Esophagus muscularis mucosa (tissue), 4 donors: ENCODE measurements at regions not wholly inside any gene's neighbourhood (a gene's known extent, or its start where the extent isn't known, plus 50 kb on each side); places are given as distances from the start of the nearest gene placed in this dataset.

Experiments
- DNase-seq: peaks from one replicate; pipeline ENCODE4 v3.0.0-alpha.2; 2017; ENCODE audit errors: extremely low spot score
- H3K27ac ChIP-seq, 4 donors: fragments of 200-600 bp; sonication (generic); replicated peaks in 1 of 4; 1 replicate in 3 of 4; 2 replicates in 1 of 4; pipeline ENCODE4 v1.5.1; 2016 to 2019; ENCODE audit warnings: mild to moderate bottlenecking in 1 of 4
- H3K27me3 ChIP-seq, 4 donors: fragments of 200-600 bp; sonication (generic); one replicate each; pipeline versions ENCODE4 v1.5.1 to v1.6.0; 2016 to 2019
- H3K36me3 ChIP-seq, 4 donors: fragments of 200-600 bp; sonication (generic); one replicate each; pipeline ENCODE4 v1.5.1; 2016 to 2019
- H3K4me1 ChIP-seq, 4 donors: fragments of 200-600 bp; sonication (generic); one replicate each; pipeline ENCODE4 v1.5.1; 2016 to 2019
- H3K4me3 ChIP-seq, 4 donors: fragments of 200-600 bp; sonication (generic); 1 replicate in 2 of 4; 2 replicates in 2 of 4; pipeline ENCODE4 v1.5.1; 2016 to 2019; ENCODE audit warnings: mild to moderate bottlenecking in 4 of 4, moderate library complexity in 1 of 4
- H3K9me3 ChIP-seq, 4 donors: fragments of 200-600 bp; sonication (generic); 1 replicate in 3 of 4; 2 replicates in 1 of 4; pipeline ENCODE4 v1.5.1; 2016 to 2019
- EP300 ChIP-seq: sonication (generic); formaldehyde crosslinking; IDR thresholded peaks from one replicate; pipeline ENCODE4 v1.6.1; 2017; ENCODE audit warnings: antibody characterized with exemption
- POLR2A ChIP-seq: fragments of 450-650 bp; IDR thresholded peaks from one replicate; pipeline ENCODE4 v1.6.1; 2017; ENCODE audit warnings: antibody characterized with exemption, moderate library complexity, mild to moderate bottlenecking, low read depth
- POLR2AphosphoS5 ChIP-seq, 2 donors: sonication (generic); formaldehyde crosslinking; IDR thresholded peaks; one replicate each; pipeline ENCODE4 v1.6.1; 2017; ENCODE audit warnings: antibody characterized with exemption in 2 of 2
- WGBS: methylation state at CpG from one replicate; pipeline ENCODE4 v1.1.5; 2018; 5-methylcytosine and 5-hydroxymethylcytosine counted together
- intact Hi-C: fragments of 100-400 bp; cut with DNase I; formaldehyde crosslinking; loops from one replicate; pipeline ENCODE4 v1.15.1; 2023
- TF ChIP-seq, protein P1 (sequence below), 3 experiments: fragments of 200-600 bp in 2 of 3; fragments of 450-650 bp in 1 of 3; sonication (generic) in 2 of 3; IDR thresholded peaks; one replicate each; pipeline ENCODE4 v1.5.1; 2017 to 2019; ENCODE audit warnings: antibody characterized with exemption in 3 of 3, mild to moderate bottlenecking in 2 of 3, moderate library complexity in 1 of 3

DNA sequence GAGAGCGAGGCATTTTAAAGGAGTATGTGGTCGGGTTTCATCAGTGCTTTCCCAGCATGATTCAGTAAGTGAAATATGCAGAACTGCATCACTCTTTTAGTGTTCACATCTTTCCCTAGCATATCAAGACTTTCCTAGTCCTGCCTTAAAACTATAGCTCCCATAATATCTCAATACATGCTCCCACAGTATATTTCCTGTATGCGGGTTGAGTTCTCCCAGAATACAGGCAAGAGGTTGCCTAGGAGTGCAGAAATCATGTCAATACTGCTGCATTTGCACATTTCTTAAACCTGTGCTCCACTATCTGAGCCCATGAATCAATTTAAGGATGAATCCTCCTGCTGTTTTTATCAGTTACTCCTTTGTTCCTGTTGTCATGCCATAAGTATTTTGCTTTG lies 386.6 kb upstream of the SLC35B3 start:
- TF ChIP-seq POLR2A, result no peak
- TF ChIP-seq, protein P1, sequence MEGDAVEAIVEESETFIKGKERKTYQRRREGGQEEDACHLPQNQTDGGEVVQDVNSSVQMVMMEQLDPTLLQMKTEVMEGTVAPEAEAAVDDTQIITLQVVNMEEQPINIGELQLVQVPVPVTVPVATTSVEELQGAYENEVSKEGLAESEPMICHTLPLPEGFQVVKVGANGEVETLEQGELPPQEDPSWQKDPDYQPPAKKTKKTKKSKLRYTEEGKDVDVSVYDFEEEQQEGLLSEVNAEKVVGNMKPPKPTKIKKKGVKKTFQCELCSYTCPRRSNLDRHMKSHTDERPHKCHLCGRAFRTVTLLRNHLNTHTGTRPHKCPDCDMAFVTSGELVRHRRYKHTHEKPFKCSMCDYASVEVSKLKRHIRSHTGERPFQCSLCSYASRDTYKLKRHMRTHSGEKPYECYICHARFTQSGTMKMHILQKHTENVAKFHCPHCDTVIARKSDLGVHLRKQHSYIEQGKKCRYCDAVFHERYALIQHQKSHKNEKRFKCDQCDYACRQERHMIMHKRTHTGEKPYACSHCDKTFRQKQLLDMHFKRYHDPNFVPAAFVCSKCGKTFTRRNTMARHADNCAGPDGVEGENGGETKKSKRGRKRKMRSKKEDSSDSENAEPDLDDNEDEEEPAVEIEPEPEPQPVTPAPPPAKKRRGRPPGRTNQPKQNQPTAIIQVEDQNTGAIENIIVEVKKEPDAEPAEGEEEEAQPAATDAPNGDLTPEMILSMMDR (IDR thresholded peaks at IDR 0.05), result no peak
- no peak for TF ChIP-seq EP300
- TF ChIP-seq POLR2AphosphoS5 (IDR thresholded peaks at IDR 0.05), result no peak
- no peaks in the 10 kb centered on the region for H3K4me1 ChIP-seq
- no peaks in the 10 kb centered on the region for H3K36me3 ChIP-seq
- intact Hi-C loops, result no loop called here
- 81% methylated on average over 3 of the region's 3 CpGs for WGBS
- H3K9me3 ChIP-seq, result peaks cover 0 to 4% (median 0%) of the 10 kb centered on the region in 4 donors
- no peak for DNase-seq
- no peak overlapping the region for H3K27ac ChIP-seq
- no peak overlapping the region for H3K4me3 ChIP-seq
- H3K27me3 ChIP-seq, result no peaks in the 10 kb centered on the region

DNA sequence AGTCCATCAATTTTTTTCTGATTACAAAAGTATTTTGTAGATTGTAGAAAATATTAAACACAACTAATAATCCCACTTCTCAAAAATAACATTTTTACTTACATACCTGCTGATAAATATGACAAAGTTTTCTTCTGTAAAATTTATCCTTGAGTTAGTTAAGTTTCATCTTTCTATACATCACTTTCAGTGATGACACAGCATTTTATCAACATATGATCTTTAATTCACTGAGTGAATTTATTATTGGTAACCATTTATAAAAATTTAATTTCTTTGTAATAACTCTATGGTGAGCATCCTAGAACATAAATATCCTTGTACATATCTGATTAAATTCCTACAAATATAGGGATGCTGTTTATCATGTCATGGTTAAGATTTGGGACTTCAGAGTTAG lies 385.0 kb upstream of the SLC35B3 start:
- intact Hi-C loops, result no loop called here
- TF ChIP-seq EP300 (no peak), POLR2AphosphoS5 (IDR thresholded peaks at IDR 0.05) (no peak), POLR2A (no peak)
- TF ChIP-seq, protein P1 (IDR thresholded peaks at IDR 0.05), result no peak
- no peaks in the 10 kb centered on the region for H3K4me1 ChIP-seq
- no peak overlapping the region for H3K27ac ChIP-seq
- H3K36me3 ChIP-seq, result no peaks in the 10 kb centered on the region
- DNase-seq, result no peak
- no peaks in the 10 kb centered on the region for H3K27me3 ChIP-seq
- H3K4me3 ChIP-seq, result no peak overlapping the region
- H3K9me3 ChIP-seq, result peaks cover 0 to 4% (median 0%) of the 10 kb centered on the region in 4 donors

DNA sequence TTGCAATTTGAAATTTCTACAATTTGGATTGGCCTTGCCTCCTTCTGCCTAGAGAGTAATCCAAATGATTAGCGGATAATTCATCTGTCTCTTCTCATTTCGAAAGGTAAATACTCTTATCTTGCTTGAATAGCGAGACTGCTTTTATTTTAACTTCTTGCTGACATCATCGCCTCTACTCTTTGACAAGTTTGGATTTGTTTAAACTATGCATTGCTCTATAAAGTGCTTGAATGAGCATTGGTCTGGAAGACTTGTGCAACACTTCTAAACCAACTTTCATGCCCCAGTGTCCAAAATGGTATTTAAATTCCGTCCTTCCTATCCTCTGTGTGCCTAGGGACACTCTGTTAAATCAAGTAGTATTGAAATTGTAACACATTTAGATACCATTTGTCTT lies 384.1 kb upstream of the SLC35B3 start:
- Histone ChIP-seq H3K9me3 (peaks cover 0 to 4% (median 0%) of the 10 kb centered on the region in 4 donors), H3K36me3 (no peaks in the 10 kb centered on the region), H3K4me1 (no peaks in the 10 kb centered on the region), H3K27me3 (no peaks in the 10 kb centered on the region), H3K27ac (no peak overlapping the region), H3K4me3 (no peak overlapping the region)
- 70% methylated on average over 5 of the region's 5 CpGs for WGBS
- no peak for DNase-seq
- TF ChIP-seq EP300 (no peak), POLR2AphosphoS5 (IDR thresholded peaks at IDR 0.05) (no peak), POLR2A (no peak)
- TF ChIP-seq, protein P1 (IDR thresholded peaks at IDR 0.05), result no peak
- intact Hi-C loops, result no loop called here

DNA sequence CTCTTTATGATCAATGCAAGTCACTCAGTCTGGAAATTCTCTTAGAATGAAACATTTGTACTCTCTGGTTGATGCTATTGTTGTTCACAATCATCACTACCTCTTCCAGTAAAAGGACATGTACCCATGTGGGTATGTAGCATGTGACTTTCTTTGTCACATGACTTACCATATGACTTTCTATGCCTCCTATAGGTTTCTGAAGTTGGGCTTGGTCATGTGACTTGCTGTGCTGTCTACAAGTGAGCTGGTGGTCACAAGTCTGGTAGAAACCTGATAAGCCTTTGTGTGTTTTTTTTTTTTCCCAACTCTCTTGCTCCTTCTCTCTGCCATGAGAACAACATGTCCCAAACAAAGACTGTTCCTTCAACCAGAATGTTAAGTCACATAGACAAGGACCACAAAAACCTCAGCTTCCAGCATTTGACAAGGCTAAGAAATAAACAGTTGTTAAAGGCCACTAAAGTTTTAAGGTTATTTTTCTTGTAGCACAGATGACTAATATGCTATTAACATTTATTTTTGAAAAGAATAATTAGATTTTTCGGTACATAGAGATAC lies 379.2 kb upstream of the SLC35B3 start:
- WGBS, result 30% methylated on average over 1 of the region's 1 CpG

DNA sequence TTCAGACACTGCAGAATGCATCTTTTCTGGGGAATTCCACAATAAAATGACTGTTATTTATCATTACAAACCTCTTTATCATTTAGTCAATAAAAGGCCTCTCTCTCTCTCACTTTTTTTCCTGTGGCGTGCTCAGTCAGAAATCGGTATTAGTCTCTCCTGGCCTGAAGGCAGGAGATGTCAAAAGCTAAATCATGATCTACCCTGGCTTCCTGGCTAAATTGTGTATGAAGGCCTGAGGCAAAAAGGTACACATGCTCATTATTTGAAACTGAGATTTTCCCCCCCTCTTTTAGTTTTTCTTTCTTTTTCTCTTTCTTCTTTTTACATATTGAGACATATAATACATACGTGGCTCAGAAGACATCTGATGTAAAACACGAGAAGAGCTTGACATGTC lies 375.0 kb upstream of the SLC35B3 start:
- no peak overlapping the region for H3K4me3 ChIP-seq
- no peaks in the 10 kb centered on the region for H3K36me3 ChIP-seq
- 74% methylated on average over 4 of the region's 4 CpGs for WGBS
- TF ChIP-seq POLR2AphosphoS5 (IDR thresholded peaks at IDR 0.05) (no peak), EP300 (no peak), POLR2A (no peak)
- TF ChIP-seq, protein P1 (IDR thresholded peaks at IDR 0.05), result no peak
- no peak overlapping the region for H3K27ac ChIP-seq
- intact Hi-C loops, result no loop called here
- H3K27me3 ChIP-seq, result no peaks in the 10 kb centered on the region
- H3K4me1 ChIP-seq, result no peaks in the 10 kb centered on the region
- H3K9me3 ChIP-seq, result no peaks in the 10 kb centered on the region
- DNase-seq, result no peak

More for the DNA sequence above, 379.2 kb upstream of the SLC35B3 start:
- Histone ChIP-seq H3K27me3 (no peaks in the 10 kb centered on the region), H3K4me1 (no peaks in the 10 kb centered on the region), H3K36me3 (no peaks in the 10 kb centered on the region), H3K9me3 (no peaks in the 10 kb centered on the region), H3K27ac (no peak overlapping the region), H3K4me3 (no peak overlapping the region)
- intact Hi-C loops, result no loop called here
- no peak for DNase-seq
- TF ChIP-seq, protein P1 (IDR thresholded peaks at IDR 0.05), result no peak
- TF ChIP-seq POLR2AphosphoS5 (IDR thresholded peaks at IDR 0.05), result no peak
- TF ChIP-seq POLR2A, result no peak
- TF ChIP-seq EP300, result no peak
